Uterus (tissue), 3 donors: ENCODE measurements at regions not wholly inside any gene's neighbourhood (a gene's known extent, or its start where the extent isn't known, plus 50 kb on each side); places are given as distances from the start of the nearest gene placed in this dataset.

Experiments
- DNase-seq, 2 donors: peaks; one replicate each; pipeline ENCODE4 v3.0.0-alpha.2; 2019 to 2020
- H3K27ac ChIP-seq, 2 donors: fragments of 200-600 bp; sonication (generic); 1 replicate in 1 of 2; 2 replicates in 1 of 2; pipeline ENCODE4 v1.5.1; 2016 to 2018
- H3K27me3 ChIP-seq, 2 donors: fragments of 200-600 bp; sonication (generic); one replicate each; pipeline ENCODE4 v1.5.1; 2018 to 2019; ENCODE audit warnings: control low read depth in 1 of 2
- H3K36me3 ChIP-seq, 2 donors: fragments of 200-600 bp; sonication (generic); one replicate each; pipeline ENCODE4 v1.5.1; 2019; ENCODE audit warnings: control low read depth in 1 of 2
- H3K4me1 ChIP-seq, 2 donors: fragments of 200-600 bp; sonication (generic); one replicate each; pipeline ENCODE4 v1.5.1; 2018 to 2019; ENCODE audit warnings: control low read depth in 1 of 2
- H3K4me3 ChIP-seq, 2 donors: fragments of 200-600 bp; sonication (generic); 1 replicate in 1 of 2; 2 replicates in 1 of 2; pipeline ENCODE4 v1.5.1; 2018 to 2019; ENCODE audit warnings: mild to moderate bottlenecking in 1 of 2
- H3K9me3 ChIP-seq, 2 donors: fragments of 200-600 bp; sonication (generic); one replicate each; pipeline ENCODE4 v1.5.1; 2019; ENCODE audit warnings: control low read depth in 1 of 2
- CTCF ChIP-seq, 4 experiments: fragments of 200-600 bp in 2 of 4; fragments of 450-650 bp in 2 of 4; sonication (generic) in 2 of 4; IDR thresholded peaks; one replicate each; pipeline ENCODE4 v1.5.1; 2016 to 2019; ENCODE audit warnings: antibody characterized with exemption in 4 of 4, mild to moderate bottlenecking in 2 of 4, moderate library complexity in 1 of 4
- POLR2A ChIP-seq, 2 donors: fragments of 450-650 bp; IDR thresholded peaks; one replicate each; pipeline ENCODE4 v1.6.1; 2016; ENCODE audit warnings: antibody characterized with exemption in 2 of 2, mild to moderate bottlenecking in 1 of 2, moderate library complexity in 1 of 2
- intact Hi-C: fragments of 100-400 bp; cut with DNase I; formaldehyde crosslinking; loops from one replicate; pipeline ENCODE4 v1.15.1; 2023; ENCODE audit warnings: low total_unique reads
- donor health status: DM: yes; HTN: yes; CAD: no.

GRCh38 chr19:28586474-28586873 is 626.5 kb downstream of the UQCRFS1 start:
- DNase-seq, result no peak
- Histone ChIP-seq H3K36me3 (no peaks in the 10 kb centered on the region), H3K4me1 (no peaks in the 10 kb centered on the region), H3K9me3 (no peaks in the 10 kb centered on the region), H3K27me3 (no peaks in the 10 kb centered on the region), H3K4me3 (no peak overlapping the region), H3K27ac (no peak overlapping the region)
- TF ChIP-seq POLR2A (IDR thresholded peaks at IDR 0.05) (no peak), CTCF (IDR thresholded peaks at IDR 0.05) (no peak)
- intact Hi-C loops, result no loop called here

- no peak for DNase-seq
- intact Hi-C loops, result no loop called here
- Histone ChIP-seq H3K4me3 (no peak overlapping the region), H3K4me1 (no peaks in the 10 kb centered on the region), H3K9me3 (no peaks in the 10 kb centered on the region), H3K27ac (no peak overlapping the region), H3K36me3 (no peaks in the 10 kb centered on the region), H3K27me3 (no peaks in the 10 kb centered on the region)
- no peak for TF ChIP-seq CTCF (IDR thresholded peaks at IDR 0.05)
- TF ChIP-seq POLR2A (IDR thresholded peaks at IDR 0.05), result no peak
Observed at GRCh38 chr19:28585796-28586195, 627.2 kb downstream of the UQCRFS1 start.

- intact Hi-C loops, result no loop called here
- Histone ChIP-seq H3K27me3 (no peaks in the 10 kb centered on the region), H3K36me3 (no peaks in the 10 kb centered on the region), H3K27ac (no peak overlapping the region), H3K4me1 (no peaks in the 10 kb centered on the region), H3K9me3 (no peaks in the 10 kb centered on the region), H3K4me3 (no peak overlapping the region)
- DNase-seq, result no peak
- no peak for TF ChIP-seq CTCF (IDR thresholded peaks at IDR 0.05)
- no peak for TF ChIP-seq POLR2A (IDR thresholded peaks at IDR 0.05)
Observed at GRCh38 chr19:28583713-28584112, 629.2 kb downstream of the UQCRFS1 start.

GRCh38 chr19:28583242-28583641 is 629.7 kb downstream of the UQCRFS1 start:
- TF ChIP-seq CTCF (IDR thresholded peaks at IDR 0.05) (no peak), POLR2A (IDR thresholded peaks at IDR 0.05) (no peak)

GRCh38 chr19:28582796-28583195 is 630.2 kb downstream of the UQCRFS1 start:
- Histone ChIP-seq H3K36me3 (no peaks in the 10 kb centered on the region), H3K27ac (no peak overlapping the region), H3K9me3 (no peaks in the 10 kb centered on the region), H3K4me3 (no peak overlapping the region), H3K4me1 (no peaks in the 10 kb centered on the region), H3K27me3 (no peaks in the 10 kb centered on the region)
- TF ChIP-seq CTCF (IDR thresholded peaks at IDR 0.05), result no peak
- TF ChIP-seq POLR2A (IDR thresholded peaks at IDR 0.05), result no peak
- no peak for DNase-seq
- intact Hi-C loops, result no loop called here

More at GRCh38 chr19:28583242-28583641, 629.7 kb downstream of the UQCRFS1 start:
- H3K4me3 ChIP-seq, result no peak overlapping the region
- H3K9me3 ChIP-seq, result no peaks in the 10 kb centered on the region
- H3K4me1 ChIP-seq, result no peaks in the 10 kb centered on the region
- no peaks in the 10 kb centered on the region for H3K36me3 ChIP-seq
- DNase-seq, result no peak
- intact Hi-C loops, result no loop called here
- no peaks in the 10 kb centered on the region for H3K27me3 ChIP-seq
- no peak overlapping the region for H3K27ac ChIP-seq
